Fibroblast of lung (primary cell): ENCODE measurements at regions not wholly inside any gene's neighbourhood (a gene's known extent, or its start where the extent isn't known, plus 50 kb on each side); places are given as distances from the start of the nearest gene placed in this dataset.

Experiments used
- DNase-seq, 2 donors: peaks; one replicate each; pipeline versions ENCODE4 v3.0.0 to v3.0.0-alpha.2; 2010; ENCODE audit warnings: low read depth in 2 of 2
- H2AFZ ChIP-seq: 2 replicates; pipeline ENCODE4 v1.5.1; 2012; ENCODE audit warnings: low read length, control low read depth, inconsistent platforms
- H3K27ac ChIP-seq: 2 replicates; pipeline ENCODE4 v1.5.1; 2011; ENCODE audit warnings: low read length, control low read depth; ENCODE audit not compliant: insufficient read depth
- H3K27me3 ChIP-seq: 2 replicates; pipeline ENCODE4 v1.5.1; 2011; ENCODE audit warnings: mild to moderate bottlenecking, low read length; ENCODE audit not compliant: control insufficient read depth, insufficient read depth
- H3K36me3 ChIP-seq: 2 replicates; pipeline ENCODE4 v1.5.1; 2011; ENCODE audit warnings: low read length; ENCODE audit not compliant: control insufficient read depth, insufficient read depth
- H3K4me1 ChIP-seq: 2 replicates; pipeline ENCODE4 v1.5.1; 2011; ENCODE audit warnings: low read length; ENCODE audit not compliant: control insufficient read depth, insufficient read depth; ENCODE audit errors: extremely low read depth
- H3K4me2 ChIP-seq: 2 replicates; pipeline ENCODE4 v1.5.1; 2011; ENCODE audit warnings: low read length, control low read depth; ENCODE audit not compliant: insufficient read depth; ENCODE audit errors: extremely low read depth
- H3K4me3 ChIP-seq, 4 experiments: fragments of 200-600 bp in 1 of 4; sonication (generic) in 1 of 4; replicated peaks in 1 of 4; 2 replicates each; pipeline ENCODE4 v1.5.1; 2011 to 2016; ENCODE audit warnings: low read length in 4 of 4, low read depth in 3 of 4, mild to moderate bottlenecking in 3 of 4, control low read depth in 2 of 4, inconsistent platforms in 1 of 4, mixed read lengths in 1 of 4; ENCODE audit not compliant: insufficient read depth in 1 of 4; ENCODE audit errors: control extremely low read depth in 1 of 4
- H3K79me2 ChIP-seq: 2 replicates; pipeline ENCODE4 v1.5.1; 2012; ENCODE audit warnings: mild to moderate bottlenecking, low read length, inconsistent platforms; ENCODE audit not compliant: control insufficient read depth, insufficient read depth
- H3K9ac ChIP-seq: 2 replicates; pipeline ENCODE4 v1.5.1; 2011; ENCODE audit warnings: mild to moderate bottlenecking, low read length, control low read depth; ENCODE audit not compliant: insufficient read depth
- H3K9me3 ChIP-seq: 2 replicates; pipeline ENCODE4 v1.5.1; 2012; ENCODE audit warnings: low read depth, low read length; ENCODE audit not compliant: control insufficient read depth, insufficient read depth
- H4K20me1 ChIP-seq: 2 replicates; pipeline ENCODE4 v1.5.1; 2011; ENCODE audit warnings: low read length; ENCODE audit not compliant: control insufficient read depth, insufficient read depth; ENCODE audit errors: extremely low read depth
- CTCF ChIP-seq, 2 donors: IDR thresholded peaks in 1 of 2; conservative IDR thresholded peaks in 1 of 2; 1 replicate in 1 of 2; 2 replicates in 1 of 2; pipeline ENCODE4 v1.5.1; 2011 to 2012; ENCODE audit warnings: low read length in 2 of 2, control low read depth in 1 of 2, inconsistent platforms in 1 of 2, low read depth in 1 of 2, mild to moderate bottlenecking in 1 of 2
- EZH2 ChIP-seq: IDR thresholded peaks from 2 replicates; pipeline ENCODE4 v1.5.1; 2012; ENCODE audit warnings: low read length, control low read depth, mild to moderate bottlenecking; ENCODE audit errors: missing control alignments

- TF ChIP-seq EZH2 (no peak), CTCF (conservative IDR thresholded peaks at IDR 0.05 in 1 of 2, IDR thresholded peaks at IDR 0.05 in 1 of 2; ENCODE audit: low read depth in 1 of 2, low read length in 2 of 2) (no peak)
Measured at GRCh38 chr5:82560561-82560960, 282.4 kb upstream of the RPS23 start.

GRCh38 chr5:82551840-82552385 lies 273.8 kb upstream of the RPS23 start:
- H2AFZ ChIP-seq = no peak overlapping the region
- no peak overlapping the region for H3K4me3 ChIP-seq
- no peak for DNase-seq
- no peaks in the 10 kb centered on the region for H3K36me3 ChIP-seq
- H3K79me2 ChIP-seq = no peaks in the 10 kb centered on the region
- no peak overlapping the region for H3K4me2 ChIP-seq
- no peaks in the 10 kb centered on the region for H4K20me1 ChIP-seq
- H3K27ac ChIP-seq = no peak overlapping the region
- H3K9ac ChIP-seq = no peak overlapping the region
- no peaks in the 10 kb centered on the region for H3K27me3 ChIP-seq
- H3K4me1 ChIP-seq = no peaks in the 10 kb centered on the region
- H3K9me3 ChIP-seq = no peaks in the 10 kb centered on the region
- no peak for TF ChIP-seq CTCF (conservative IDR thresholded peaks at IDR 0.05 in 1 of 2, IDR thresholded peaks at IDR 0.05 in 1 of 2; ENCODE audit: low read depth in 1 of 2, low read length in 2 of 2)
- no peak for TF ChIP-seq EZH2

More at GRCh38 chr5:82560561-82560960, 282.4 kb upstream of the RPS23 start:
- no peaks in the 10 kb centered on the region for H3K9me3 ChIP-seq
- H3K4me2 ChIP-seq = no peak overlapping the region
- no peaks in the 10 kb centered on the region for H4K20me1 ChIP-seq
- no peak overlapping the region for H3K9ac ChIP-seq
- no peak for DNase-seq
- no peaks in the 10 kb centered on the region for H3K36me3 ChIP-seq
- no peak overlapping the region for H3K27ac ChIP-seq
- no peaks in the 10 kb centered on the region for H3K4me1 ChIP-seq
- H3K4me3 ChIP-seq = no peak overlapping the region
- no peaks in the 10 kb centered on the region for H3K79me2 ChIP-seq
- no peak overlapping the region for H2AFZ ChIP-seq
- no peaks in the 10 kb centered on the region for H3K27me3 ChIP-seq

GRCh38 chr5:82551192-82551591 lies 273.0 kb upstream of the RPS23 start:
- H3K4me3 ChIP-seq = no peak overlapping the region

More at GRCh38 chr5:82551192-82551591, 273.0 kb upstream of the RPS23 start:
- H3K4me1 ChIP-seq = no peaks in the 10 kb centered on the region
- TF ChIP-seq EZH2 = no peak
- no peak for TF ChIP-seq CTCF (conservative IDR thresholded peaks at IDR 0.05 in 1 of 2, IDR thresholded peaks at IDR 0.05 in 1 of 2; ENCODE audit: low read depth in 1 of 2, low read length in 2 of 2)
- H3K36me3 ChIP-seq = no peaks in the 10 kb centered on the region
- H2AFZ ChIP-seq = no peak overlapping the region
- H3K79me2 ChIP-seq = no peaks in the 10 kb centered on the region
- no peaks in the 10 kb centered on the region for H3K9me3 ChIP-seq
- no peaks in the 10 kb centered on the region for H4K20me1 ChIP-seq
- H3K27me3 ChIP-seq = no peaks in the 10 kb centered on the region
- H3K4me2 ChIP-seq = no peak overlapping the region
- no peak for DNase-seq
- no peak overlapping the region for H3K9ac ChIP-seq
- no peak overlapping the region for H3K27ac ChIP-seq
